ENCODE measurements at regions not wholly inside any gene's neighbourhood (a gene's known extent, or its start where the extent isn't known, plus 50 kb on each side); places are given as distances from the start of the nearest gene placed in this dataset.

GRCh38 chr11:69365558-69365957 lies 71.6 kb downstream of the MYEOV start:
- DNase-seq = no peak

DNA sequence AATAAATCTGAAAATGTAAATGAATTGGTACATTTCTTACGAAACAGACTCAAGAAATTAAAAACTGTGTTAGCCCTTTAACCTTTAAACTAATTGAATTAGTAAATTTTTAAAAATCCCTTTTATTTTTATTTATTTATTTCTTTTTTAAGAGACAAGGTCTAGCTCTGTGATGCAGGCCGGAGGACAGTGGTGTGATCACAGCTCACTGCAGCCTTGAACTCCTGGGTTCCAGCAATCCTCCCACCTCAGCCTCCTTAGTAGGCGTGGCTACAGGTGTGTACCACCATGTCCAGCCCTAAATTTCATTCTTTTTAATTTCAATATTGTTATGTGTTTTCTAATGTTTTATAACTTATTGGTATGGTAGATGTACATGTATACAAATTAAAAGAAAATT lies 72.6 kb downstream of the MYEOV start:
- no peak for DNase-seq

DNA sequence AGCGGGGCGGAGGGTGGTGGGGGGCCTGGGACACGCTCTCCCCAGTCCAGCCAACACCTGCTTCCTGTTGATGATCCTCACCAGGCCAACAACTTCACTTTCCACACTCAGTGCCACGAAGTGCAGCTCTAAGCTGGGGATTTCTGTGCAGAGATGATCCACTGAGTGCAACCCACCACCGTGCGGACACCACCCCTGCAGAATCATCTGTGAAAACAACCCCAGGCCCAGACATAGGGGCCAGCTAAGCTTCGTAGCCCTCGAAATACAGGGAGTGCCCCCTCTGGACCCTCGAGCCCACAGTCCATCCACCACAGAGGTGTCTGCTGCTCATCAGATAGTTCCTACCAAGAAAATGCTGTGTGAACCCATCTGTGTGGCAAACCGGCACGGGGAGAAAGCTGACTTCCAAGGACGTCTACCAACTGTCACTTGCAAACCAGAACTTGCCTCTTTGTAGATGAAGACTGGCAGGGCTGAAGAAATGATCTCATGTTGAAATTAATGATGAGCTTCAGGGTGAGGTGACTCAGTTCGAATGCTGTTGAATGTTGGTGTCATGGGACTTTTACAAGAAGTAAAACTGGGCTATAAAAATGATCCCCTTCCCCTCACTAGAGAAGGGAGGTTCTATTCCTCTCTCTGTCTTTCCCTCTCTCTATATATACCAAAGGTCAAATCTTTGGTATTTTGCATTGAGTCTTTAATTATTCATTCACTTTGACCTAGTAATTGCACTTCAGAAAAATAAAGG lies 73.4 kb downstream of the MYEOV start:
- DNase-seq = no peak

DNA sequence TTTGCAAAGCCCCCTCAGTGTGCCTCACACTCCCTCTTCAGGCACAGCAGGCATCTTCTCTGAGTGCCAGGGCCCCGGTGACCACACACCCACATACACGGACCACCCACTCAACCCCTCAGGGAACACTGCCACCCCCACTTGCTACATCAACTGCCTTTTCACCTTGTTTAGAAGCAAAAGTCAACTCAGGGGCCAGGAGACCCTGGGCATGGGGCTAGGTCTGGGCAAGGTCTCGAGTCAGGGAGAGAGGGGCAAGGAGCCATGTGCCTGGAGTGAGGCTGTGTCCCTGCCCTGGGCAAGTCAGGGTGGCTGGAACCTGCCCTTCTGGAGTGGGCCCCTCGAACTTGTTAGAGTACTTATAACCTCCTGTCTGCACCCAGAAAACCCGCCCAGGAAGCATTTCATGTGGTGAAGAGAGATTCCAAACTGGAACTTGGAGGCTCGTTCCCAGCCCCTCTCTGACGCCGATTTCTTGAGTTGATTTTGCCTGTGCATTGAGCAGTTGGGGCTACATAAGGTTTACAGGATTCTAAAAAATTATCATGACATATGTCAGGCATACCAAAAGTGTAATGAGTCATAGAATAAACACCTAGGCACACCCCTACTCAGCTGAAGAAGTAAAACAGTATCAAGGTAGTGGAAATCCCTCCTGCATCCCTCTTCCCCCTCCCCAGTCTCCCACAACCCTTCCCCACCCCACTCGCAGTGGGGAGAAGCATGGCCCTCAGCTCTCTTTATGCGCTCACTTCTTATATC lies 74.3 kb downstream of the MYEOV start:
- no peak for DNase-seq

DNA sequence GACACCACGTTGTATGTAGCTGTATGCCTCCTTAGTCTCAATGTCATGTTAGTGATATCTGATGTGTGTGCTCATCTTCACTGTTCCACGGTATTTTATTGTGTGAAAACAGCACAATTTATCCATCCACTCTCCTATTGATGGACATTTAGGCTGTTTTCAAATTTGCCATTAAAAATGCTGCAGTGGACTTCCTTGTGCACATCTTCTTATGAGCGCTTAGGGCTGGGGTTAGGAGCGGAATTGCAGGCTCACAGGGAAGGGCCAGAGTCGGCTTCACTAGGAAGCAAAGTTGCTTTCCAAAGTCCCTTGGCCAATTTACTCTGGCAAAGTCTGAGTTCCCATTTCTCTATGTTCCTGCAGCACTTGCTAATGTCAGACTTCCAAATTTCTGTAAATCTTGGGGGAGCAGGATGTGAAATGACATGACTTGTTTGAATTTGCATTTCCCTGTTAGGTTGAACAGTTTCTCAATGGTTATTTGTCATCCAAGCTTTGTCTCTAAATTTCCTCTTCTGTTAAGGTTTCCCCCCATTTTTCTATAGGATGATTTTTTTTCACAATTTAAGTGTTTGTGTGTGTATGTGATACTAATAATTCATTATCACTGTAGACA lies 75.4 kb downstream of the MYEOV start:
- no peak for DNase-seq

GRCh38 chr11:69369945-69370344 lies 76.0 kb downstream of the MYEOV start:
- no peak for DNase-seq

GRCh38 chr11:69370984-69371709 lies 77.2 kb downstream of the MYEOV start:
- DNase-seq = no peak

DNA sequence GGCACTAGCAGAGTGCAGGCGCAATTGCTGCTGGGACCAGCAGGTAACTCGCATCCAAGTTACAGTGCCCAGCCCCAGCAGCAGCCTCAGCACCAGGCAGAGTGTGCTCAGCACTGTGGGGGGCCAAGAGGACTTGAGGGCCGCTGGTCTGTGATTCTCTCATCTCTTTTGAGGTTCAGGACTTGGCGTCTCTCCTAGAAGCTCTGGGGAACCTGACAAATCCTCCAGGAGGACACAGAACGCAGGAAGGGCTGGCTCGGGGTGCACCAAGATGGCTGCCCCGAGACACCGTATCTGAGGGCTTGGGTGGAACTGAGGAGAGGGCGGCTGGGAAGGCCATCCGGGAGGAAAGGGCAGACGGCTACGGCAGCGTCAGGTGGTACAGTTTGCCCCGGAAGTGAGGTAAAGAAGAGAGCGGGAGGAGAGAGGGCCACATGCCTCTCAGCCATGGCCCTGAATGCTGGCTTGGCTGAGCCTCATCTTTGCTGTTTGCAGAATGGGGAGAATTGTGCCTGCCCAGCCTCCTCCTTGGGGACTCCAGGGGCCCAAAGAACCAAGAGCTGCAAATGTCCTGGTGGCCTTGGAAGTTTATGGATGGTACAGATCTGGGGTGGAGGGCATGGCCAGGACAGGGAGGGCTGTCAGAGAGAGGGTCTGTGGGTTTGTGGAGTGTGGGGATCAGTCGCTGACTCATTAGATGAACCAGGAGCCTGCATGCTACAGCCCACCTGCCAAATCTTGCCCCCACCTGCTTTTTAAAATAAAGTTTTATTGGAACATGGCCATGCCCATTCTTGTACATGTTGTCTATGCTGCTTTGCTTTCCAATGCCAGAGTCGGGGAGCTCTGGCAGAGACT lies 78.0 kb downstream of the MYEOV start:
- DNase-seq = no peak

- DNase-seq = no peak
Observed at GRCh38 chr11:69372589-69373250, 78.8 kb downstream of the MYEOV start.

GRCh38 chr11:69373251-69373635 lies 79.3 kb downstream of the MYEOV start:
- DNase-seq = no peak

- DNase-seq = no peak
Observed at GRCh38 chr11:69374110-69374945, 80.4 kb downstream of the MYEOV start.

DNA sequence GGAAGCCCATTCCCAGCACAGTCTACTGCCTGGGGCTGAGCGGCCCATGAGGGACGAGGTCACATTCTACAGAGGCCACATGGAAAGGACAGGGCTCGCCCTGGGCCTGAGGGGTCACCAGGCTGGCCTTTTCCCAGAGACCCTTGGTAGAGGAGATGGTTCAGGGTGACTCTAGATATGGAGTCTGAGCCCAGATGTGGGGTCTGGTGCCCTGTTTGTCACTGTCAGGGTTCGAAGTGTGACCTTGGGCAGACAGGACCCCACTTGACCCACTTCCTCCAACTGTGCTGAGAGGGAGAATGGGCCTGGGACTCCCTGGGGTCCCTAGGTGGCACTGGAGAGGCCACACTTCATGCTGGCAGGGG lies 81.0 kb downstream of the MYEOV start:
- DNase-seq = no peak

- DNase-seq = no peak
Observed at GRCh38 chr11:69375316-69376154, 81.6 kb downstream of the MYEOV start.

GRCh38 chr11:69376155-69377028 lies 82.4 kb downstream of the MYEOV start:
- DNase-seq = no peak

GRCh38 chr11:69377029-69377952 lies 83.3 kb downstream of the MYEOV start:
- no peak for DNase-seq

- no peak for DNase-seq
Observed at GRCh38 chr11:69377953-69378302, 84.0 kb downstream of the MYEOV start.

- DNase-seq = no peak
Observed at GRCh38 chr11:69378303-69379141, 84.6 kb downstream of the MYEOV start.

All from hindlimb muscle (tissue), 1 donor.